ENCODE measurements at regions not wholly inside any gene's neighbourhood (a gene's known extent, or its start where the extent isn't known, plus 50 kb on each side); places are given as distances from the start of the nearest gene placed in this dataset.

DNA sequence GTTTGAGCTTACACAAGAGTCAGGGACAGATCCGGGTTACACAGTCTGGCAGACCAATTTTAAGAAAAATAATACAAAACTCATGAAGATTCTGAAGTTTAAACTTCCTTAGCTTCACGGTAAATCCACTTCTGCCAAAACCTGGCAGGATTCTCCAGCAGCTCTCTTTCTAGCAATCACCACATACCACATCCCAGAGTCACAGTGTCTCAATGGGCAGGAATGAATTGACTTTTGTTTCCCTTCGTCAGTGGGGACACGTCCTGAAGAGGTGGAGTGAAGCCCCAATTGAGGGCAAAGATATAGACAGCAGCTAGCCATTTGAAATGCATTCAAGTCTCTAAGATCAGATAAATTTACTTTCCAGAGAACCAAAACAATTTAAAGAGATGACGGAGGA lies 117.1 kb upstream of the ARHGAP5 start:
- Histone ChIP-seq H3K4me2 (ENCODE audit: insufficient read depth, low read length) (no peak overlapping the region), H3K79me2 (ENCODE audit: insufficient read depth, low read length) (no peaks in the 10 kb centered on the region), H3K4me1 (ENCODE audit: insufficient read depth, low read length) (peaks cover 3% of the 10 kb centered on the region), H3K36me3 (ENCODE audit: insufficient read depth, low read length) (no peaks in the 10 kb centered on the region), H3K9me3 (ENCODE audit: low read depth, low read length) (no peaks in the 10 kb centered on the region), H3K27ac (ENCODE audit: low read depth, low read length) (no peak overlapping the region), H3K4me3 (ENCODE audit: insufficient read depth, low read length) (no peak overlapping the region), H4K20me1 (ENCODE audit: insufficient read depth, low read length) (no peaks in the 10 kb centered on the region), H2AFZ (ENCODE audit: low read length) (no peak overlapping the region), H3K27me3 (ENCODE audit: insufficient read depth, low read length) (no peaks in the 10 kb centered on the region)
- TF ChIP-seq, protein P1, sequence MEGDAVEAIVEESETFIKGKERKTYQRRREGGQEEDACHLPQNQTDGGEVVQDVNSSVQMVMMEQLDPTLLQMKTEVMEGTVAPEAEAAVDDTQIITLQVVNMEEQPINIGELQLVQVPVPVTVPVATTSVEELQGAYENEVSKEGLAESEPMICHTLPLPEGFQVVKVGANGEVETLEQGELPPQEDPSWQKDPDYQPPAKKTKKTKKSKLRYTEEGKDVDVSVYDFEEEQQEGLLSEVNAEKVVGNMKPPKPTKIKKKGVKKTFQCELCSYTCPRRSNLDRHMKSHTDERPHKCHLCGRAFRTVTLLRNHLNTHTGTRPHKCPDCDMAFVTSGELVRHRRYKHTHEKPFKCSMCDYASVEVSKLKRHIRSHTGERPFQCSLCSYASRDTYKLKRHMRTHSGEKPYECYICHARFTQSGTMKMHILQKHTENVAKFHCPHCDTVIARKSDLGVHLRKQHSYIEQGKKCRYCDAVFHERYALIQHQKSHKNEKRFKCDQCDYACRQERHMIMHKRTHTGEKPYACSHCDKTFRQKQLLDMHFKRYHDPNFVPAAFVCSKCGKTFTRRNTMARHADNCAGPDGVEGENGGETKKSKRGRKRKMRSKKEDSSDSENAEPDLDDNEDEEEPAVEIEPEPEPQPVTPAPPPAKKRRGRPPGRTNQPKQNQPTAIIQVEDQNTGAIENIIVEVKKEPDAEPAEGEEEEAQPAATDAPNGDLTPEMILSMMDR (IDR thresholded peaks at IDR 0.05; ENCODE audit: extremely low read depth, low read depth, low read length) = no peak
- DNase-seq (ENCODE audit: insufficient read length, low spot score, missing footprints) = no peak

- Histone ChIP-seq H3K4me1 (ENCODE audit: insufficient read depth, low read length) (peaks cover 11% of the 10 kb centered on the region), H3K27me3 (ENCODE audit: insufficient read depth, low read length) (no peaks in the 10 kb centered on the region), H3K36me3 (ENCODE audit: insufficient read depth, low read length) (no peaks in the 10 kb centered on the region), H3K27ac (ENCODE audit: low read depth, low read length) (no peak overlapping the region), H4K20me1 (ENCODE audit: insufficient read depth, low read length) (no peaks in the 10 kb centered on the region), H2AFZ (ENCODE audit: low read length) (no peak overlapping the region), H3K9me3 (ENCODE audit: low read depth, low read length) (no peaks in the 10 kb centered on the region), H3K4me2 (ENCODE audit: insufficient read depth, low read length) (no peak overlapping the region), H3K79me2 (ENCODE audit: insufficient read depth, low read length) (no peaks in the 10 kb centered on the region), H3K4me3 (ENCODE audit: insufficient read depth, low read length) (no peak overlapping the region)
- TF ChIP-seq, protein P1 (IDR thresholded peaks at IDR 0.05; ENCODE audit: extremely low read depth, low read depth, low read length) = no peak
- no peak for DNase-seq (ENCODE audit: insufficient read length, low spot score, missing footprints)
These were observed 115.2 kb upstream of the ARHGAP5 start for GRCh38 chr14:31961896-31962295.

DNA sequence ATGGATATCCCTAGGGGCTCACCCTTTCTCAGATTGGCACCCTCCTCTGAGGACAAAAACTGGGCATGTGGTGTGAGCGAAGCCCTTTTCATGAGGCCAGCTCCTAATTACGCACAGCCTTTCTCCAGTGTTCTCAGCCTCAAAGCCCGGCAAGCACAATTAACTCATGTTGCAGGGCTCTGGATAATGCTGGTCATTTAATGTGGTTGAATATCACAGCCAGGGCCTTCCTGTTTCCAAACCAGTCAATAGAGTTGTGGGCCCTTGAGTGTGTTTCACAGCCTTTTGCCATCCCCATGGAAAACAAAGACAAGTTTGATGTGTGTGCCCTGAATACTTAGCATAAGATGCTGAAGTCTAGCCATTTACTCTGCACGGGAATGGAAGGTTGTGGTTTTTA lies 114.2 kb upstream of the ARHGAP5 start:
- no peak overlapping the region for H3K4me3 ChIP-seq (ENCODE audit: insufficient read depth, low read length)
- H2AFZ ChIP-seq (ENCODE audit: low read length) = no peak overlapping the region
- no peaks in the 10 kb centered on the region for H4K20me1 ChIP-seq (ENCODE audit: insufficient read depth, low read length)
- no peak overlapping the region for H3K27ac ChIP-seq (ENCODE audit: low read depth, low read length)
- H3K79me2 ChIP-seq (ENCODE audit: insufficient read depth, low read length) = no peaks in the 10 kb centered on the region
- no peak for DNase-seq (ENCODE audit: insufficient read length, low spot score, missing footprints)
- TF ChIP-seq, protein P1 (IDR thresholded peaks at IDR 0.05; ENCODE audit: extremely low read depth, low read depth, low read length) = no peak
- peaks cover 11% of the 10 kb centered on the region for H3K4me1 ChIP-seq (ENCODE audit: insufficient read depth, low read length)
- H3K36me3 ChIP-seq (ENCODE audit: insufficient read depth, low read length) = no peaks in the 10 kb centered on the region
- no peaks in the 10 kb centered on the region for H3K9me3 ChIP-seq (ENCODE audit: low read depth, low read length)
- no peaks in the 10 kb centered on the region for H3K27me3 ChIP-seq (ENCODE audit: insufficient read depth, low read length)
- no peak overlapping the region for H3K4me2 ChIP-seq (ENCODE audit: insufficient read depth, low read length)

- H3K4me3 ChIP-seq (ENCODE audit: insufficient read depth, low read length) = no peak overlapping the region
- TF ChIP-seq, protein P1 (IDR thresholded peaks at IDR 0.05; ENCODE audit: extremely low read depth, low read depth, low read length) = no peak
- DNase-seq (ENCODE audit: insufficient read length, low spot score, missing footprints) = no peak
- H2AFZ ChIP-seq (ENCODE audit: low read length) = no peak overlapping the region
- H3K79me2 ChIP-seq (ENCODE audit: insufficient read depth, low read length) = no peaks in the 10 kb centered on the region
- H3K4me2 ChIP-seq (ENCODE audit: insufficient read depth, low read length) = no peak overlapping the region
- no peaks in the 10 kb centered on the region for H4K20me1 ChIP-seq (ENCODE audit: insufficient read depth, low read length)
- no peaks in the 10 kb centered on the region for H3K27me3 ChIP-seq (ENCODE audit: insufficient read depth, low read length)
- peaks cover 11% of the 10 kb centered on the region for H3K4me1 ChIP-seq (ENCODE audit: insufficient read depth, low read length)
- H3K9me3 ChIP-seq (ENCODE audit: low read depth, low read length) = no peaks in the 10 kb centered on the region
- no peak overlapping the region for H3K27ac ChIP-seq (ENCODE audit: low read depth, low read length)
- no peaks in the 10 kb centered on the region for H3K36me3 ChIP-seq (ENCODE audit: insufficient read depth, low read length)
These were observed 113.5 kb upstream of the ARHGAP5 start for GRCh38 chr14:31963587-31963986.
